ENCODE measurements at regions not wholly inside any gene's neighbourhood (a gene's known extent, or its start where the extent isn't known, plus 50 kb on each side); places are given as distances from the start of the nearest gene placed in this dataset.

DNA sequence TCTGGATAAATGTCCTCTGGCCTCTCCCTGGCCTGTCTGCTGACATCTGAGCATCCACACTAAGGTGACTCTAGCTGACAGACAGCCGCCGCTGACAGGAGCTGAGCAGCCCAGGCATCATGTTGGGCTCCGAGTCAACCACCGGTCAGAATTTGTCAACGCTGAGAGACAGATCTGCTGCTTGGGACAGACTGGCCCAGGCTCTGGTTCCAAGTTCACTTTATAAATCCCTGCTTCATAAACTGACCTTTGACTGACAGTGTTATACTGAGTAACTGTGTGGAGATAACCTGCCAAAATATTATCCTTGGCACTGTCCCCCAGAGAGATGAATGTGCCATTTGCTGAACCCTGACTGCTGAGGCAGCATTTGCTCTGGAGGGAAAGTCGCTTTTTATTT lies 616.7 kb downstream of the NPHP4 start:
- no peak for DNase-seq (ENCODE audit: low spot score)
- Histone ChIP-seq H3K4me1 (ENCODE audit: control insufficient read depth in 4 of 4, insufficient read depth in 4 of 4, low read length in 3 of 4) (peaks cover 0 to 9% (median 3%) of the 10 kb centered on the region in 4 donors), H3K9ac (ENCODE audit: low read depth in 1 of 2, low read length in 2 of 2) (no peak overlapping the region), H3K27me3 (ENCODE audit: control insufficient read depth in 4 of 4, insufficient read depth in 4 of 4, low read length in 3 of 4) (peaks cover 0 to 2% (median 0%) of the 10 kb centered on the region in 4 donors), H3K36me3 (ENCODE audit: control insufficient read depth in 4 of 4, insufficient read depth in 3 of 4, low read depth in 1 of 4, low read length in 3 of 4) (no peaks in the 10 kb centered on the region), H3K9me3 (ENCODE audit: control insufficient read depth in 4 of 4, low read length in 3 of 4) (peaks cover 0 to 8% (median 7%) of the 10 kb centered on the region in 4 donors), H3K27ac (ENCODE audit: low read depth in 1 of 2, low read length in 2 of 2) (no peak overlapping the region), H3K4me3 (ENCODE audit: low read depth in 1 of 3, low read length in 3 of 3) (no peak overlapping the region)
- TF ChIP-seq HNF4A (conservative IDR thresholded peaks at IDR 0.05), result peak in 1 of 2 donors; percentile 12
- no peak for TF ChIP-seq ATF3 (IDR thresholded peaks at IDR 0.05)
- 49% methylated on average over 6 of the region's 6 CpGs for WGBS

GRCh38 chr1:5374192-5374591 lies 618.0 kb downstream of the NPHP4 start:
- H3K4me1 ChIP-seq (ENCODE audit: control insufficient read depth in 4 of 4, insufficient read depth in 4 of 4, low read length in 3 of 4), result peaks cover 0 to 9% (median 3%) of the 10 kb centered on the region in 4 donors
- H3K36me3 ChIP-seq (ENCODE audit: control insufficient read depth in 4 of 4, insufficient read depth in 3 of 4, low read depth in 1 of 4, low read length in 3 of 4), result no peaks in the 10 kb centered on the region
- 87% methylated on average over 4 of the region's 4 CpGs for WGBS
- H3K27ac ChIP-seq (ENCODE audit: low read depth in 1 of 2, low read length in 2 of 2), result no peak overlapping the region
- no peak for DNase-seq (ENCODE audit: low spot score)
- peaks cover 0 to 2% (median 0%) of the 10 kb centered on the region in 4 donors for H3K27me3 ChIP-seq (ENCODE audit: control insufficient read depth in 4 of 4, insufficient read depth in 4 of 4, low read length in 3 of 4)
- TF ChIP-seq, protein P1, sequence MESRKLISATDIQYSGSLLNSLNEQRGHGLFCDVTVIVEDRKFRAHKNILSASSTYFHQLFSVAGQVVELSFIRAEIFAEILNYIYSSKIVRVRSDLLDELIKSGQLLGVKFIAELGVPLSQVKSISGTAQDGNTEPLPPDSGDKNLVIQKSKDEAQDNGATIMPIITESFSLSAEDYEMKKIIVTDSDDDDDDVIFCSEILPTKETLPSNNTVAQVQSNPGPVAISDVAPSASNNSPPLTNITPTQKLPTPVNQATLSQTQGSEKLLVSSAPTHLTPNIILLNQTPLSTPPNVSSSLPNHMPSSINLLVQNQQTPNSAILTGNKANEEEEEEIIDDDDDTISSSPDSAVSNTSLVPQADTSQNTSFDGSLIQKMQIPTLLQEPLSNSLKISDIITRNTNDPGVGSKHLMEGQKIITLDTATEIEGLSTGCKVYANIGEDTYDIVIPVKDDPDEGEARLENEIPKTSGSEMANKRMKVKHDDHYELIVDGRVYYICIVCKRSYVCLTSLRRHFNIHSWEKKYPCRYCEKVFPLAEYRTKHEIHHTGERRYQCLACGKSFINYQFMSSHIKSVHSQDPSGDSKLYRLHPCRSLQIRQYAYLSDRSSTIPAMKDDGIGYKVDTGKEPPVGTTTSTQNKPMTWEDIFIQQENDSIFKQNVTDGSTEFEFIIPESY (IDR thresholded peaks at IDR 0.05), result no peak
- no peak for TF ChIP-seq RXRA (IDR thresholded peaks at IDR 0.05)
- H3K9me3 ChIP-seq (ENCODE audit: control insufficient read depth in 4 of 4, low read length in 3 of 4), result peaks cover 0 to 8% (median 7%) of the 10 kb centered on the region in 4 donors
- H3K4me3 ChIP-seq (ENCODE audit: low read depth in 1 of 3, low read length in 3 of 3), result no peak overlapping the region
- H3K9ac ChIP-seq (ENCODE audit: low read depth in 1 of 2, low read length in 2 of 2), result no peak overlapping the region

GRCh38 chr1:5373281-5373680 lies 618.9 kb downstream of the NPHP4 start:
- 94% methylated on average over 4 of the region's 4 CpGs for WGBS
- peaks cover 0 to 2% (median 0%) of the 10 kb centered on the region in 4 donors for H3K27me3 ChIP-seq (ENCODE audit: control insufficient read depth in 4 of 4, insufficient read depth in 4 of 4, low read length in 3 of 4)
- no peaks in the 10 kb centered on the region for H3K36me3 ChIP-seq (ENCODE audit: control insufficient read depth in 4 of 4, insufficient read depth in 3 of 4, low read depth in 1 of 4, low read length in 3 of 4)
- H3K4me3 ChIP-seq (ENCODE audit: low read depth in 1 of 3, low read length in 3 of 3), result peak overlapping the region in 2 of 3 donors; percentile 1 to 20
- no peak overlapping the region for H3K27ac ChIP-seq (ENCODE audit: low read depth in 1 of 2, low read length in 2 of 2)
- H3K9ac ChIP-seq (ENCODE audit: low read depth in 1 of 2, low read length in 2 of 2), result no peak overlapping the region
- peaks cover 0 to 9% (median 3%) of the 10 kb centered on the region in 4 donors for H3K4me1 ChIP-seq (ENCODE audit: control insufficient read depth in 4 of 4, insufficient read depth in 4 of 4, low read length in 3 of 4)
- H3K9me3 ChIP-seq (ENCODE audit: control insufficient read depth in 4 of 4, low read length in 3 of 4), result peaks cover 0 to 8% (median 7%) of the 10 kb centered on the region in 4 donors
- no peak for TF ChIP-seq HNF4G (IDR thresholded peaks at IDR 0.05)
- TF ChIP-seq, protein P1 (IDR thresholded peaks at IDR 0.05), result no peak
- no peak for DNase-seq (ENCODE audit: low spot score)

- Histone ChIP-seq H3K4me1 (ENCODE audit: control insufficient read depth in 4 of 4, insufficient read depth in 4 of 4, low read length in 3 of 4) (peaks cover 0 to 9% (median 3%) of the 10 kb centered on the region in 4 donors), H3K9me3 (ENCODE audit: control insufficient read depth in 4 of 4, low read length in 3 of 4) (peaks cover 0 to 8% (median 7%) of the 10 kb centered on the region in 4 donors), H3K27ac (ENCODE audit: low read depth in 1 of 2, low read length in 2 of 2) (no peak overlapping the region), H3K4me3 (ENCODE audit: low read depth in 1 of 3, low read length in 3 of 3) (no peak overlapping the region), H3K9ac (ENCODE audit: low read depth in 1 of 2, low read length in 2 of 2) (no peak overlapping the region), H3K36me3 (ENCODE audit: control insufficient read depth in 4 of 4, insufficient read depth in 3 of 4, low read depth in 1 of 4, low read length in 3 of 4) (no peaks in the 10 kb centered on the region), H3K27me3 (ENCODE audit: control insufficient read depth in 4 of 4, insufficient read depth in 4 of 4, low read length in 3 of 4) (peaks cover 0 to 2% (median 0%) of the 10 kb centered on the region in 4 donors)
- no peak for TF ChIP-seq MAX (IDR thresholded peaks at IDR 0.05)
- peak in 1 of 2 donors; percentile 11 for TF ChIP-seq RXRA (IDR thresholded peaks at IDR 0.05)
- TF ChIP-seq HNF4A (conservative IDR thresholded peaks at IDR 0.05), result peak in 1 of 2 donors; percentile 28
- DNase-seq (ENCODE audit: low spot score), result no peak
- WGBS, result 62% methylated on average over 7 of the region's 7 CpGs
Observed at GRCh38 chr1:5371270-5371669, 621.0 kb downstream of the NPHP4 start.
